HepG2 (cell line): ENCODE measurements at regions not wholly inside any gene's neighbourhood (a gene's known extent, or its start where the extent isn't known, plus 50 kb on each side); places are given as distances from the start of the nearest gene placed in this dataset.

Experiments
- CTCF ChIP-seq: sonication (generic); formaldehyde crosslinking; IDR thresholded peaks from 2 replicates; pipeline ENCODE4 v1.5.0; 2020; ENCODE audit warnings: mild to moderate bottlenecking, missing genetic modification reagents, moderate library complexity
- EZH2 ChIP-seq: conservative IDR thresholded peaks from 2 replicates; pipeline ENCODE4 v1.6.1; 2012; ENCODE audit warnings: mild to moderate bottlenecking, low read depth, low read length, moderate library complexity
- HNF4G ChIP-seq, 2 experiments: sonication (generic) in 1 of 2; formaldehyde crosslinking in 1 of 2; IDR thresholded peaks; 2 replicates each; pipeline versions ENCODE4 v1.4.0 to v1.6.1; 2011 to 2020; ENCODE audit warnings: borderline replicate concordance in 2 of 2, low read depth in 2 of 2, mild to moderate bottlenecking in 2 of 2, low read length in 1 of 2, missing genetic modification reagents in 1 of 2, moderate library complexity in 1 of 2
- HOXA7 ChIP-seq: sonication (generic); formaldehyde crosslinking; IDR thresholded peaks from 2 replicates; pipeline ENCODE4 v1.8.1; 2022; ENCODE audit warnings: mild to moderate bottlenecking, missing genetic modification reagents, moderate library complexity
- JUND ChIP-seq: sonication (generic); formaldehyde crosslinking; IDR thresholded peaks from 2 replicates; pipeline ENCODE4 v1.8.0; 2022; ENCODE audit warnings: mild to moderate bottlenecking, missing genetic modification reagents
- POLR2AphosphoS5 ChIP-seq: IDR thresholded peaks from 2 replicates; pipeline ENCODE4 v1.6.1; 2012; ENCODE audit warnings: low read depth, low read length
- SNAPC5 ChIP-seq: sonication (generic); formaldehyde crosslinking; IDR thresholded peaks from 2 replicates; pipeline ENCODE4 v1.8.1; 2023; ENCODE audit warnings: mild to moderate bottlenecking, missing genetic modification reagents, borderline replicate concordance
- STAG1 ChIP-seq: sonication (generic); formaldehyde crosslinking; IDR thresholded peaks from 2 replicates; pipeline ENCODE4 v1.4.0; 2020; ENCODE audit warnings: missing genetic modification reagents
- USF2 ChIP-seq, 2 experiments: sonication (generic) in 1 of 2; formaldehyde crosslinking in 1 of 2; IDR thresholded peaks; 2 replicates each; pipeline versions ENCODE4 v1.5.1 to v1.6.1; 2011 to 2020; ENCODE audit warnings: borderline replicate concordance in 1 of 2, low read depth in 1 of 2, low read length in 1 of 2, mild to moderate bottlenecking in 1 of 2, missing genetic modification reagents in 1 of 2, moderate library complexity in 1 of 2
- ZHX1 ChIP-seq: sonication (generic); formaldehyde crosslinking; IDR thresholded peaks from 2 replicates; pipeline ENCODE4 v1.8.1; 2022; ENCODE audit warnings: low read depth, mild to moderate bottlenecking, missing genetic modification reagents
- ZNF121 ChIP-seq: sonication (generic); formaldehyde crosslinking; IDR thresholded peaks from 2 replicates; pipeline ENCODE4 v1.5.0; 2020; ENCODE audit warnings: mild to moderate bottlenecking, missing genetic modification reagents
- ZNF235 ChIP-seq: sonication (generic); formaldehyde crosslinking; IDR thresholded peaks from 2 replicates; pipeline ENCODE4 v1.8.1; 2023; ENCODE audit warnings: mild to moderate bottlenecking, missing genetic modification reagents, borderline replicate concordance

GRCh38 chrX:16476009-16476408 lies 173.9 kb upstream of the S100G start:
- TF ChIP-seq HOXA7 (CRISPR knock-in tag) (no peak), ZHX1 (CRISPR knock-in tag) (no peak), ZNF235 (CRISPR knock-in tag) (no peak), POLR2AphosphoS5 (no peak), EZH2 (no peak), HNF4G (IDR thresholded peaks at IDR 0.05; ENCODE audit: borderline replicate concordance, low read depth, low read length) (no peak), HNF4G (CRISPR knock-in tag; IDR thresholded peaks at IDR 0.05; ENCODE audit: borderline replicate concordance, low read depth) (no peak), ZNF121 (CRISPR knock-in tag) (no peak), USF2 (IDR thresholded peaks at IDR 0.05; ENCODE audit: low read depth, low read length) (no peak), USF2 (CRISPR knock-in tag; IDR thresholded peaks at IDR 0.05; ENCODE audit: borderline replicate concordance) (no peak), SNAPC5 (CRISPR knock-in tag) (no peak), CTCF (CRISPR knock-in tag) (no peak), STAG1 (CRISPR knock-in tag) (no peak), JUND (CRISPR knock-in tag) (no peak)
